ENCODE measurements at regions not wholly inside any gene's neighbourhood (a gene's known extent, or its start where the extent isn't known, plus 50 kb on each side); places are given as distances from the start of the nearest gene placed in this dataset.
"Not testable (repeated sequence)": the region's sequence is repeated elsewhere in the genome, so short reads cannot be mapped to it uniquely, and the experiment has no call there.

DNA sequence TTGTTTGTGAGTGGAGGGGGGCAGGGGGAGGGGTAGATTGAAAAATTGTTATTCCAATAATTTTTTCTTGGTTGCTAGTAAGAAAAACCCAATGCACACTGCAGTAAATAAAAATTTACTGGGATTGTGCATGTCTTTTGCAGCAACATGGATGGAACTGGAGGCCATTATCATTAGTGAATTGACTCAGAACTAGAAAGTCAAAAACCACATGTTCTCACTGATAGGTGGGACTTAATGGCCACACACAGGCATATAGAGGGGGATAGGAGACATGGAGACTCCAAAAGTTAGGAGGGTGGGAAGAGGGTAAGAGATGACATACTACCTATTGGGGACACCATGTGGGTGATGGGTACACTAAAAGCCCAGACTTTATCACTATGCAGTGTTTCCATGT is 67.2 kb downstream of the BUB3 start:
- DNase-seq: no peak

- no peak for DNase-seq
These were observed 68.6 kb downstream of the BUB3 start for GRCh38 chr10:123222832-123223231.

DNA sequence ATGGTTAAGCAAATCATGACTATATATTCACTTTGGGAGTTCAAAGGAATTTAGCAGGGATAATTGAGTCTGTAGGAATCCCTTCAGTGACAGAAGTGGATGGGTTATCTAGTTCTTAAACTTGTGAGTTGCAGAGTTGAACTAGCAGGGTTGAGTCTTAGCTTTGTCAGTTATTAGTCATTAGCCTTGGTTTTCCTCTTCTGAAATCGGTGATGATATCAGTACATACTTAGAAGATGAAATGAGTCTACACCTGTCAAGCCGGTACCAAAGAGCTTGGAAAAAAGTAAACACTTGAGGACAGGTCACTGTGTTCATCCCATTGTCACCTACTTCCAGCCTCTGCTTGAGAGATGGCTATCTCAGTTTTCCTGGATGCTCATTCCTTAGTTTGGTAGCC is 73.5 kb downstream of the BUB3 start:
- no peak for DNase-seq

DNA sequence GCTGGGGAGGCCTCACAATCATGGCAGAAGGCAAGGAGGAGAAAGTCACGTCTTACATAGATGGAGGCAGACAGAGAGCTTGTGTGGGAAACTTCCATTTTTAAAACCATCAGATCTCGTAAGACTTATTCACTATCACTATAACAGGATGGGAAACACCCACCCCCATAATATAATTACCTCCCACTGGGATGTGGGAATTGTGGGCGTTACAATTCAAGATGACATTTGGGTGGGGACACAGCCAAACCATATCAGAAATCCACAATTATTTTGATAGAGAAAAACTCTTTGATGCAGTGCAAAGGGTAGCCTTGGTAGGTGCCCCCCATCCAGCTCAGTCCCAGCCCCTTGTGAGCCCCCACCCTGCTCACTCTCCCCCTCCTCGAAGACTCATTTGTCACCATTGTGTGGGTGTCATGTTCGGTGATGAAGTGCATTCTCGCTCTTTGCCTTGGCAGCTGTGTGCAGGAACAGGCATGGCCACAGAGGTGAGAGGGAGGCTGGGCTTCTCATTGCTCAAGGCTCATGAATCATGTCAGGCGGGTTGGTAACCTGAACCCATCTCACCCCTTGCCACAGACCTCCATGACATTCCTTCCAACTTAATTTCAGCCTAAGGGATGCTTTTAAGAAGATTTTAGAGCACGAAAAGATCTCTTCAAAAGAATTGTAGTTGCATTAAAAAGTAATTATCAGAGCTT is 75.9 kb downstream of the BUB3 start:
- DNase-seq: no peak

- not testable (repeated sequence) for DNase-seq
These were observed 78.7 kb downstream of the BUB3 start for GRCh38 chr10:123232879-123233278.

DNA sequence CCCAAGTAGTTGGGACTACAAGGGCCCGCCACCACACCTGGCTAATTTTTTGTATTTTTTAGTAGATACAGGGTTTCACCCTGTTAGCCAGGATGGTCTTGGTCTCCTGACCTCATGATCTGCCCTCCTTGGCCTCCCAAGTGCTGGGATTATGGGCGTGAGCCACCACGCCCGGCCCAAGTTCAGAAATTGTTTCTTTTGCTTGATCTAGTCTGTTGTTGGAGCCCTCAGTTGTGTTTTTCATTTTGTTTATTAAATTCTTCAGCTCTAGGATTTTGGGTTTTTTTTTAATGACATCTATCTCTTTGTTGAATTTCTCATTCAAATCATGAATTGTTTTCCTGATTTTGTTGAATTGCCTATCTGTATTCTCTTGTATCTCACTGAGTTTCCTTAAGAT is 80.8 kb downstream of the BUB3 start:
- not testable (repeated sequence) for DNase-seq

DNA sequence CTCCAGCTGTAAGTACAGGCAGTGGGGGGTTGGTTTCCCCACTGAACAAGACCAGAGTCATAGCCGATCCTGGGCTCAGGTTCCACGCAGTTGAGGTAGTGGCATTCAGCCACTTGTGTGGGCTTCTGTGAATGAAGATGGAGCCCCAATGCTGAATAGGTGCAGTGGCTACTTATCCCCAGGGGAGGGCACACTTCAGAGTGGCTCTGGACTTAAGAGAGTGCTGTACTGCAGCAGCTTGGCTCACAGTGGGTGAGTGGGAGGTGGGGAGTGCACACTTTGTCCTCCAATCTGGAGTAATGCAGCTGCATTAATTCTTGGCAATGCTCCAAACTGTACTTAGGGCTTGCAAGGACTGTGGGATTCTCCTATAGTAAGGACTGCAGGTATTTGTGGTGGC is 81.9 kb downstream of the BUB3 start:
- DNase-seq: no peak

DNA sequence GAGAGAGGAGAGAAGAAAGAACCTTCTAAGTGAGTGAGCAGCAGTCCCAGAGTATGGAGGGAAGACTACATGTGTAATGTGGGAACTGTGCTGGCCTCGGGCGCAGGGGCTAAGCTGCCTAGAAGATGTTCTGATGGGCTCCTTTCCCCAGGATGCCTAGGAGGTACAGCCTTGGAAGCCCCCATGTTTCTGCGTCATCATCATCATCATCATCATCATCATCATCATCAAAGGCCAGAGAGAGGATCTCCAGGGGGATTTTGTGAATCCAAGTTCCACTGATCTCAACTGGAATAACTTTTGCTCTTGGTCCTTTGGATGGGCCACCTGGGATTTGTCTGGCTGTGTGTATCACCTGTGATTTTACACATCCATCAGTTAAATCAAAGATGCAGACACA is 86.0 kb downstream of the BUB3 start:
- DNase-seq: no peak

GRCh38 chr10:123240776-123241175 is 86.6 kb downstream of the BUB3 start:
- DNase-seq: no peak

DNA sequence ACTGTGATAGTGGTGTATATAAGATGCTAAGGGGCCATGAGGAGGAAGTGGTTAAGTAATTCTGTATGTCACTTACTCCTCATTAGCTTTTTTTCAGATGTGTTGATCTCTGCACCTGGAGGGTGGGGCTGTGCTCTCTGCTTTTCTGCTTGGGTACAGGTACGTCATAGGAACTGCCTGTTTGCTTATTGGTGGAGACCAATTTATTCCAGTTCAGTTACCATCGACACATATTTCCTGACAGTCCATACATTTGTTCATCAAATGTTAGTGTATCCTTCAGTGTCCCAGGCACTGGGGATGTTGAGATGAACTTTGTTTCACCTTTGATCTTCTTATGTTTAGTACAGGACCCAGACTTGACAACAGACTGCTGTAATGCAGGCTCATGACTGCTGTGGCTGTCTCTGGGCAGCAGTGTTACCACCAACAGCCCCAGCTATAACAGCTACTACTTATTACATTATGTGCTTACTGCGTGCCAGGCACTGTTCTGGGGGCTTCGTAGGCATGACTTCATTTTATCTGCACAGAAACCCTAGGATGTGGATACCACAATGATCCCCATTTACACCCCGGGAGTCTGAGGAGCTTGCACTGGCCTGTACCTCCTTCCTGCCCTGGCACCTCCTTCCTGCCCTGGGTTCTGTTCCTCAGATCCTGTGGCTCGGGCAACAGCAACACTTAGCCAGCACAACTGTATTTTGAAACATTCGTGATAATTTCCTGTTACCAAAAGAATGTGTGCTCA is 87.4 kb downstream of the BUB3 start:
- DNase-seq: no peak

DNA sequence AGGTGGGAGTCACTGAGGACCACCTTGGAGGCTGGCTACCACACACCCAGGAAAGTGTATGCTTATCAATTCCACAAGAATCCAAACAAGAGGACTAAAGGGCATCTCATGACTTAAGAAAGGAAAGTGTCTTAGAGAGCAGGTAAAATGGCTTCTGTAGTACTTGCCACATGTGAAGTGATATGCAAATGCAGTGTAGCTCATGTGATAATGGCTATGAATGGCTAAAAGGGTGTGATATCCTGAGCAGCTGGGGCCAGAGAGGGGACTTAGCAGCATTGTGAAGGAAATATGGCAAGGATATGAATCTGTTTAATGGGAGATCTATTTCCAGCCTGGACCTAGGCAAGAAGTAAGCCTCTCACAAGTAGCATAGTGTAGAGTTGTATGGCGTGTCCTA is 90.5 kb downstream of the BUB3 start:
- DNase-seq: no peak

GRCh38 chr10:123245264-123245663 is 91.1 kb downstream of the BUB3 start:
- no peak for DNase-seq

DNA sequence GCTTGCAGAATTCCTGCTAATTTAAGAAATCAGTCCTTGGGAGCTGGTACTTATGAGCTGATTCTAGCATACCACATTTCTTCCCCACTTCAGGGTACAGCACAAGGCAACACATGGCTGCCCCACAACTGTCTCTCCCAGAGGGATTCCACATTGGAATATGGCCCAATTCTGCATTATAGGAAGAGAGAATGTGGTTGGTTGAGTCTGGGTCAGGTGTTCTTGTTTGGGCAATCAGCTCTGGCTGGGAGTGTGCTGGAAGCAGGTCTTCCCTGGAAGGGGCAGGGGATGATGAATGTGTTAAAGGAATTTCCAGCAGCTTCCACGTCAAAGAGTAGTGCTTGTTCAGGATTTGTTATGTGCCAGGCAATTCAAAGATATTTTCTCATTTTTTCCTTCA is 95.7 kb downstream of the BUB3 start:
- DNase-seq: peak; percentile 49

GRCh38 chr10:123250640-123251039 is 96.4 kb downstream of the BUB3 start:
- DNase-seq: peak; percentile 66

DNA sequence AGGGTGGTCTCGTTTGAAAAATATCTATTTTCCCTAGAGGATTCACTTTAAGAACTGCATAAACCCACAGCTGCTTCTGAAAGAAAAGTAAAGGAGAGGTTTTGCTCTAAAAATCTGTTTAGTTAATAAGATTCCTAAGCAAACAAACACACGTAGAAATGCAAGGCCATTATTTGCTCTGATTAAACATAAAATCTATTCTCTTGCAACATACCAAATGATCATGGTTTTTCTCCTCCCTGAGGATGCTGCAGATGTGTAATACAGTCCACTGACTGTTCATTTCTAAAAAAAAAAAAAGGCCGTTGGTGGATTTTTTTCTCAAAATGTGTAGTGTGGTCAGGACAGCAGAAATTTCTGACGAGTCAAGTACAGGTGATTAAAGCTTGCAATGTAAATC is 98.6 kb downstream of the BUB3 start:
- DNase-seq: peak; percentile 32

DNA sequence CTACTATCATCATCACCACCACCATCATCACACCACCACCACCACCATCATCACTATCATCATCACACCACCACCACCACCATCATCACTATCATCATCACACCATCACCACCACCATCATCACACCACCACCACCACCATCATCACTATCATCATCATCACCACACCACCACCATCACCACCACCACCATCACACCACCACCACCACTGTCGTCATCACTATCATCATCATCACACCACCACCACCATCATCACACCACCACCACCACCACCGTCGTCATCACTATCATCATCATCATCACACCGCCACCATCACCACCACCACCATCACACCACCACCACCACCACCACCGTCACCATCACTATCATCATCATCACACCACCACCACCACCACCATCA is 100.1 kb downstream of the BUB3 start:
- DNase-seq: not testable (repeated sequence)

DNA sequence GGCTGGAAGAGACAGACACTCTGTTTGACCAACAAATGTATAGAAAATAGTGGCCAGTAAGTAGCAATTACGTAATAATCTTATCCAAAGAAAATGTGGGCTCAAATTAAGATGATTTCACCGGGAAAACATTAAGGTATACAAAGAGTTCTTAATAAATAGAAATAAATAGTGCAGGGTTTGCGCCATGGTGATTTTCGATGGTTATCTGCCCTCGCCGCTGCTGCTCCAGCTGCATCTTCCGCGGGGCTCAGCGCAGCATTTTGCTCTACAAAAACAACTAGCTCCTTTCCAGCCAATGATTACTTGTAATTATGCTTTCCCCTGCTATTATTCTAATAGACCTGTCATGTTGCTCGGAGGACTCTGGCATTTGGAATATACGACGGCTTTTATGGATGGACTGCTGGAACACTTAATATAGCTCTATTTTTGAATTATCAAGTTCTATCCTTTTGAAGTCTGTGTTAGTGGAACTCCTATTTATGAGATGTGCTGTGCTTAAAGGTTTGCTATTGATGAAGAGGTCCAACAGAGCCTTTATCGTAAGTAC is 103.8 kb downstream of the BUB3 start:
- peak; percentile 52 for DNase-seq

DNA sequence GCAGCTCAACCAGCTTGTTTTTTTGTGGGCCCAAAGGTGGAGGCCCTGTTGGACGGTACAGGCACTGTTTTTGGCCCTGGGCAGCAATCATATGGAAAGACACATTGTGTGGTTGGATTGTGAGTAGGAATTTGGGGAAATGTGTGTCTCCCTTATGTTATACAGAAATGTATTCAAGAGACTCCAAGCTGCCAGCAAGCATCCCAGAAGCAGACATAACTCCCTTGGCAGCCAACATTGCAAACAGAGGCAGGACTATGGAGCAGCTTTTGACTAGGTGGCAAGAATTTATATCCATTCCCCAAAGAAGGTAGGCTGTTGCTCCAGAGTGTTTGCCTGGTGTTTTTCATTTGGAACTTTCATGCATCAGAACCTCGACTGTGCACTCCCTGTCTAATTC is 104.9 kb downstream of the BUB3 start:
- no peak for DNase-seq

GRCh38 chr10:123259791-123260190 is 105.6 kb downstream of the BUB3 start:
- DNase-seq: no peak

DNA sequence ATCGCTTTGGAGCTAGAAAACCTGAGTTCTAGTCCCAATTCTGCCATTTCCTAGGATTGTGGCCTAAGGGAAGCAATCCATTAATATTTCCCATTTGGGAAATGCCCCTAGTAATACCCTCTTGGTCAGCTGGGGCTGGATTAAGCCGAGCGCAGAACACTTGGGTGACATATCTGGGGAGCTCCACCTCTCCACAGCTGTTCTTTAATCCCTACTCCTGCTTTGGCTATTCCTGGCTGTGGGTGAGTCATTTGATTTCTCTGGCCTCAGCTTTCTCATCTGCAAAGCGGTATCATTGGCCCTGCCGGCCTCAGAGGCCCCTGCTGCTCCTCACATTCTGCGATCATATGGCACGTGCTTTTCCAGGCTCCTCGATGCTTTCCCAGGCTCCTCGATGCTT is 108.3 kb downstream of the BUB3 start:
- no peak for DNase-seq

DNA sequence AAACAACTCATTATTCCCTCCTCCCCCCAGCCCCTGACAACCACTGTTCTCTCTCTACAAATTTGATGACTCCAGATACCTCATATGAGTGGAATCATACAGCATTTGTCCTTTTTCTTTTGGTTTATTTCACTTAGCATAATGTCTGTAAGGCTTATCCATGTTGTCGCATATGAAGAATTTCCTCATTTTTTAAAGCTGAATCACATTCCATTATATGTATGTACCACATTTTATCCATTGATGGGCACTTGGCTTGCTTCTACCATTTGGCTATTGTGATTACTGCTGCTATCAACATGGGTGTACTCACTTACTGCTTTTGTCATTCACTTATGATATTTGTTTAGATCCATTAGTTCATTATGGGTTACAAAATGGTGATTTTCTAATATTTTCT is 112.8 kb downstream of the BUB3 start:
- DNase-seq: no peak

DNA sequence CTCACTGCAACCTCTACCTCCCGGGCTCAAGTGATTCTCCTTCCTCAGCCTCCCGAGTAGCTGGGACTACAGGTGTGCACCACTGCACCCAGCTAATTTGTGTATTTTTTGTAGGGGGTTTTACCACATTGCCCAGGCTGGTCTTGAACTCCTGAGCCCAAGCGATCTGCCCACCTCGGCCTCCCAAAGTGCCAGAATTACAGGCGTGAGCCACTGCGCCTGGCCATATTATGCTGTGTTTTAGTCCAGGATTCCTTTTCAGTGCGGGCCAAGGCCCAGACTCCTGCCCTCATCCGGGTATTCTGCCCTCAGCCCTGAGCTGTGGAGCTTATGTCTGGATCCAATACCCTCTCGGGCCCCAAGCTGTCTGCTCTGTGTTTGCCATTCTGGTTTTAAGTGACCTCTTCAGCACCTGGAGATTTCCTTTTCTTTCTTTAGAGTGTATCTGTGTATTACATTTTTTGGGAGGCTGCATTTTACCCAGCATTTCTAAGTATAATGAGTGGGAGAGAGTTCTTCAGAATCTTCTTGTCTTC is 114.9 kb downstream of the BUB3 start:
- DNase-seq: peak; percentile 76

- peak; percentile 47 for DNase-seq
These were observed 115.5 kb downstream of the BUB3 start for GRCh38 chr10:123269675-123270074.

- no peak for DNase-seq
These were observed 116.0 kb downstream of the BUB3 start for GRCh38 chr10:123270221-123270620.

All from NCI-H1092 treated with DMSO at 0.1 percent for 48 hours (cell line).